GM19328 (cell line): ENCODE measurements at regions not wholly inside any gene's neighbourhood (a gene's known extent, or its start where the extent isn't known, plus 50 kb on each side); places are given as distances from the start of the nearest gene placed in this dataset.

Experiments used
- ATAC-seq: cut with Tn5 transposase; IDR thresholded peaks from one replicate; pipeline ENCODE4 v1.9.1; 2021; ENCODE audit warnings: mild to moderate bottlenecking, moderate library complexity; ENCODE audit not compliant: unreplicated experiment

DNA sequence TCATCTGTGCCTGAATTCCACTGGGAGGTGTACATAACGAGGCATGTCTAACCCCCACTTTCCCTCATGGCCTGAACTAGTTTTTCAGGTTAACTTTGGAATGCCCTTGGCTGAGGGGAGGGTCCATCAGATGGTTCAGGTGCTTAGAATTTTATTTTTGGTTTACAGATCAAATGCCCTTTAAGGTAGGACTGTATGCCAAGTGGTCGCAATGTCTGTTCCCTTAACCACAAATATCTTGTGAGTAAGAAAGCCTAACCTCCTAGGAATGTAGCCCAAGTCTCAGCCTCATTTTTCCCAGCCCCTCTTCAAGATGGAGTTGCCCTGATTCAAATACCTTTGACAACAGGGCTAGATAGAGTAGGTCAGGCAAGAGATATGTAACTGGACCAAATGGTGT, 78.4 kb downstream of the RNASET2 start:
- ATAC-seq: no peak

DNA sequence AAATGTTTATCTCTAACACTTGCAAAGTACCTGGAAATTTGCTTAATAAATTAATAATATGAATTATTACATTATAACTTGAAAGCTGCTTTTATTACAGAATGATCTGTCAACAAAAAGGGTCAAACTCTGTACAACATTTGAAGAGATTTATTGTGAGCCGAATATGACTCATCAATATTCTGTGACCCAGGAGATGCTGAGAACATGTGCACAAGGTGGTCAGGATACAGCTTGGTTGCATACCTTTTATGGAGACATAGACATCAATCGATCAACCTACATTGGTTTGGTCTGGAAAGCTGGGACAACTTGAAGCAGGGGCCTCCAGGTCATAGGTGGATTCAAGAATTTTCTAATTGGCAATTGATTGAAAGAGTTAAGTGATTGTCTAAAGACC, 79.0 kb downstream of the RNASET2 start:
- no peak for ATAC-seq

DNA sequence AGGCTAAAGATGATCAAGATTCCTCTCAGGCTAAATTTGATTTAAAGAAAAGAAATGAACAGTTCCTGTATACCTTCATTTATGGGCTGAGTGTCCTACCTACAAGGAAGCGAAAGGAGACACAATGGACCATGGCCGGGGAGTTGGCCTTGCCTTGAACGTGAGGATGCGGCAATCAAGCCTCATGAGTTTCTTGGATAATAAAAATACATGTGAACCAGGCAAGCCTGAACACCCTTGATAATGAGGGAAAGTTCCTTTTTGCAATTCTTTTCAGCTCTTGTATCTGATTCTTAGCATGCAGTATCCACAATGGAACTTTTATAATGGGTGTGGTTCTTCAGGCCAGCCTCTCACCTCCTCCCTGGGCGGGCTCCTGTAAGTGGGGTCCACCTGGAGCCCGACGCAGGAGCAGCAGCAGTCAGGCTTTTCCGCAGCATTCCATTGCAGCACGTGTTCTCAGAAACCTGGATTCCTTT, 83.8 kb downstream of the RNASET2 start:
- no peak for ATAC-seq

DNA sequence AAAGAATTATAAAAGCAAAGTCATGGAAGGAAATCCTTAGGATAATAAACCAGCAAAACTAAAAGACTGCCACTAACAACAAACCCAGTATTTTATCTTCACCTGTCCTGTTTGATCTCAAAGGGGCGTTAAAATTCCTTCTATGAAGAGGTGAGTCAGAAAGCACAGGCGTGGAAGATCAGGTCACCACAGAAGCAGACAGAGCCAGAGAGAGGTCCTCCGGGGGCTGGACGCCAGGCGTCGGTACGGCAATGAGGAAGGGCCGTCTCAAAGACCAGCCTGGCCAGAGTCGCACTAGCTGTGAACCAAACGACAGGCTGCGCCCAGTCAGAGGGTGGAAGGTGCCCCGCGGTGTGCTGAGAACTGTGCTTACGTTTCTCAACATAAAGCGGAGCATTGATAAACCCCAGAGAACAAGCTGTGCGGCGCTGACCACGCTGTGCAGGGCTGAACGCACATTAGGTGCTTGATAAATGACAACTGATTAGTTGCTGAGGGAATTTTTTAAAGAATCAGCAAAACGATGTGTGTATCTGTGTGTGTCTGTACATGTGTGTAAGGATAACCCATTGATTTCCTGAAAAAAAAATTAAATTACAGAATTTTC, 85.6 kb downstream of the RNASET2 start:
- no peak for ATAC-seq

DNA sequence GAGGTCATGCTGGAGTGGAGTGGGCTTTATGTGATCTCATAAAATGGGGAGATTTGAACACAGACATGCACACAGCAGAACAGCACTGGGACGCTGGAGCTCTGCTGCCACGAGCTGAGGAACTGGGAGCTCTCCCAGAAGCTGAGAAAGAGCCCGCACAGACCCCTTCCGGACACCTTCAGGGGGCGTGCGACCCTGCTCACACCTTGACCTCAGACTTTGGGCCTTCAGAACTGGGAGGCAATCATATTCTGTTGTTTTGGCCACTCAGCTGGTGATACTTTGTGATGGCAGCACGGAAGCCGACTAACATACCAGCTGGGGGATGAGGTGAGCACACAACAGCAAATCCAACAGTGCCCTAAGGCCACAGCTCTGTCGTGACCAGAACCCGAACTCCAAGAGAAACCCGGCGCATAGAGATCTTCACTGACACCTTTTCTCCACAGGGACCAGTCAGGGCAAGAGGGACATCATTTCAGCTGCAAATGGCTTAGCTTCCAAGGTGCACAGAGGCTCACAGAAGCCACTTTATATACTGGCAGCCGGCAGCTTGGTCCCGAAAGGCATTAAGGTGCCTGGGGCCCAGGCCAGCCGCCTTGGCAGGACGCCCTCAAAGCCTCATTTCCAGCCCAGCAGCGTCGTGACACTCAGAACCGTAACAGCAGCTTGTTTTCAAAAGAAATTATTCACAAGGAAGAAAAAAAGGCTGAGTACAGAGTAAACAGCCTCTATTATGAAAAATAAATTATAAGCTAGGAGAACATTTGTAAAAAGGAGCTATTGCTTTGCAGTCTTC, 89.3 kb downstream of the RNASET2 start:
- ATAC-seq: no peak

DNA sequence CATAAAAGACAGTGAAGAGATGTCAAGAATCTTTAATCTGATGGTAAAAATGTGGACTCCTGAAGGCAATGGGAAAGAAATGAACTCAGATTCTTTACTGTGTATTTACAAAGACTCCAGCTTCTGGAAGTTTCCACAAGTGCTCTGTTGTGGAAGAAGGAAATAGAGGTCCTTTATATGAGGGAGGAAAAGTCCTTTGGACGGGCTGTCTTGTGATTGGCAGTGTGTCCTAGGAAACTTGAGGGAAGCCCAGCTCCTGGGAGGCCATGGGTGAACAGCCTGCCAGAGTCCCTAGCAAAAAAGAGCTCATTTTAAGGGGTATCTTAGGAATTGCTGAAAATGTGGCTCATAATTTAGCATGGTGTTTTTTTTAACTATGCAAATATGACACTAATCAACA, 92.0 kb downstream of the RNASET2 start:
- ATAC-seq: no peak

DNA sequence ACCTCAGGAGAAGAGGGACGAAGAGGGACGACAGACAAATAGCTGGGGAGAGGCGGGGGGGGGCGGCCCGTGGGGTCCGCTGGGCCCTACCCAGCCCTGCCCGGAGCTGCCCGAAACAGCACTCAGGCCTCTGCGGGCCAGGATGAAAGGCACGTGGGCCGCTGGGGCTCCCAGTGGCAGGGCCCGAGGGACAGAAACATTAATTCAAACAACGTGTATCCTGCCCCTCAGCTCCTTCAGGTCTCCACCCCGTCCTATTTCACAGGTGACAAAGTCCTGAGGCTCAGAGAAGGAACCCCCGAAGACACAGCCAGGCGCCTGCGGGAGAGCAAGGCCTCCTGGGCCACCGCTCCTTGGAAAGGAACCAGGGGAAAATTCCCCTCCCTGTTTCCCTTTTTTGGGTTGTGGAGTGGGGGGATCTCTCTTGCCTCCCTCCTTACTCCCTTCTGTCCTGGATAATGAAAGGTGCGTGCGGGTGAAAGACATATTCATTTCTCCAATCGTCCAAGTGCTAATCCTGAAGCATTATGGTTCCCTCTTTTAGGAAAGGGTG, 93.3 kb downstream of the RNASET2 start:
- ATAC-seq: no peak

DNA sequence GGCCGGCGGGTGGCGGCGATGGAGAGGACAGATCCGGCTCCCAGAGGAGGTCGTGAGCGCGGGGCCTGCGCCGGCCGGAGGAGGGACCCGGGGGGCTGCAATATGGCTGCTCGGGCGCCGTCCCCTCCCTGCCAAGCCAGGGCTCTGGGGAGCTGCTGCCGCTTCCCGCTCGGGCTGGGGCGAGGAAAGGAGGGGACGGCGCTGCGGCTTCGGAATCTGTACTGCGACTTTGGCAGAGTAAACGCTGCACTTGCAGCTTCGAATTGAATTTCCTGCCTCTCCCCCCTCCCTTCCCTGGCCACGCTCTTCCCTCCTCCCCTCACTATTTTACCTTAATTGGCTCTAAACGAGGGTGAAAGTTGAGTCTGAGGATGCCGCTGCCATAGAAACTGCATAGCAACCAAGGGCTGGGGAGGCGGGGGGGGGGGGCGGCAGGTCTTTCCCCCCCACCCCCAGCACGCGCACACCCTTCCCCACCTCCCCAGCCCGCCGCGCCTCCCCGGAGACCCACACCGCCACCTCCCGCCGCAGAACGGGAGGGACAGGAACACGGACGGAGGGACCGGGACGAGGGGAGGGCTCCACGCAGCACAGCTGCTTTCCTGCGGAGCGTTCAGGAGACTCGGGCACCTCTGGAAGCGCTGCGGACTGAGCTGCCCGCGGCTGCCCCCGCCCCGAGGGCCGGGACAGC, 93.9 kb downstream of the RNASET2 start:
- ATAC-seq: no peak

DNA sequence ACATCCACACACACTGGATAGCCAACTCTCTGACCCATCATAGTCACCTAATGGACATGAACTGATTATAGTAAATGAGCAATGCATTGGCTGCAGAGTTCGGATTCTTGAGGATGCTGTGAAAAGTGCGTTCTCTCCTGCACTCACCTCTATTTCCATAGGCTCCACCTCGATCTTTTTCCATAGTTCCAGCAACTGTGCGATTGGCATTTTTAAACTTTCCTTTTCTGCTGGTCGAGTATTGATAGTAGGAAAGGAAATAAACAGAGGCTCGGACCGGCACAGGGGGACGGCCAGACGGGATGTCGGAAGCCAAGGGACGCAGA, 94.4 kb downstream of the RNASET2 start:
- ATAC-seq: no peak

DNA sequence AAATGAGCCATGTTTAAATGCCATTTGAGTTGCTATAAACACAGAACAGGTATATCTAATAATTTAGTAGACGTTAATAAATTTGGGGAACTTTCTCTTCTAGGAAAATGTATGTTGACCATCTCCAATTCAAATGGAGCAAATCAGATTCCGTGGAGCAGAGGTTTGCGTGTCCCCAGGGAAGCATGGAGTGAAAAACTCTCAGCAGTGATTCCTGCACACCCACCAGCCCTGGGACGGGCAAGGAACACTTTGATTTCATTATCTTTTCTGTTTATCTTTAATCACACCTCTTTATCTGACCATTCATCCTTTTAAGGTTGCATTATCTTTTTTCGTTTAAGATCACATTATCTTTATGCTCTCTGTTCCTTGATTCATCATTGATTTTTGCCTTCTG, 95.0 kb downstream of the RNASET2 start:
- no peak for ATAC-seq

DNA sequence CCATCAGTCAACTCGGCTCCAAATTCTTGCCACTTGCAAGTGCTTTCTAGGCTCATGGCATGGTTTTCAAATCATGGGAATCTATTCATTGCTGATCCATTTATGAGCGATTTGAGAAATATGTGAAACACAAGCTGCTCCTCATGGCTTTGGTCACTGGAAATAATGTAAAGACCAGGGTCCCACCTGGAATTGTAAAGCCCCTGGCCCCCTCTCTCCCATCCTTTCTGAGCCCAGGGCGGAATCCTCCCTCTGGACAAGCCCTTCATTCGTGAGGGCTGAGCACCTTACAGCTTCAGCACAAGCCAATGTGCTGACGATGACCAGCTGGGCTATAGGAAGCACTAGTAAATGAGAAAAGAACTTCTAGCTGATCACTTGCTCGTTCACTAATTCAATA, 96.0 kb downstream of the RNASET2 start:
- ATAC-seq: no peak

DNA sequence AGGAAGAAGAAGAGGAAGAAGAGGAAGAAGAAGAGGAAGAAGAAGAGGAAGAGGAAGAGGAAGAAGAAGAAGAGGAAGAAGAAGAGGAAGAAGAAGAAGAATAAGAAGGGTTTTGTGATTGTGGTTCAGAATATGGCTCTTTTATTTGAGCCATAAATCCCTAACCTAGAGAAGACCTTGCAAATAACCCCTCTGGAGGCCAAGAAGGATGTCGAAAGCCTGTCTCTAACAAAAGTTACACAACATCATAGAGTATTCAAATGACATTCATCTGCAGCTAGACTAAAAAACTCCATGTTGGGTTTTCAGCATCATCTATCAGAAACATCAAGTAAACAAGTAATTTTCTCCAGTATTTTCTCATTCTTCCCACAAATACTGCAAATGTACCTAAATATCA, 100.9 kb downstream of the RNASET2 start:
- ATAC-seq: no peak

DNA sequence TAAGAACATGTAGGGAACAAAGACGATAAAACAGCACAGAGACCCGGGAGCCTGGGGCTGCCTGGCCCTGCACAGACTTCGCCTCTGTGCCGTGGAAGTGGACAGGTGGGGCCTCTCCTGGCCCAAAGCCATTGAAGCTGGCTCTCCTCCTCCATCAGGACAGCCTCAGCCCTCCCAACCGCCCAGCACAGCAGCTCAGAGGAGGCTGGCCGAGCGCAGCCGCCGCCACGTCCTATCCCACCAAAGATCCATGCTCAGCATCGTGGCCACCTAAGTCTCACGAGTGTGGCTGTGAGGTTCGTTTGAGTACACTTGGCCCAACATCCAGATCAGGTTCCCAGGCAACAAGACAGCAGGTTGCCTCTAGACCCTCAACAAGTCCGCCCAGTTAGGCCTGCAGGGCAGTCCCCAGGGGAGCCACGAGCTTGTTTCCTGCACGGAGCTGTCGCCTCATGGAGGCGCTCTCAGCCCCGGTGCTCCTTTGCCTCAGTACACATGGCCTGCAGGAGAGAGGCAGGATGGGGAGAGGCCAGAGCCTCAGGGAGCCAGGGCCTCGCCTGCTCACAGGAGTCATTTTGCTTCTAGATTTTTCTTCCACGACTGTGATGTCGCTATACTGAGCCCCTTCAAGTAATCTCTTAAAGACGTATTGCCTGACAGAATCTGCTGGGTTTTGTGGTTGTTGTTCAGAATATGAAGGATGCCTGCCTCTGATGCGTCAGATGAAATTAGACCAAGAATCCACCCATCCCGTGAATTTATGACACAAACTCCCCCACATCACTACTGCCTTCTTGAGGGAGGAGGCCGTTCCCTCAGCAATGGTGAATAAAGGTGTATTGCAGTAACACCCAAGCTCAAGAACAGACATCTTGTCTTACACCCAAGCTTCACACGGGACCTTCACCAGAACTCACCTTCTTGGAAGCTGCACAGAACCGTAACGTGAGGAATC, 102.7 kb downstream of the RNASET2 start:
- ATAC-seq: no peak

DNA sequence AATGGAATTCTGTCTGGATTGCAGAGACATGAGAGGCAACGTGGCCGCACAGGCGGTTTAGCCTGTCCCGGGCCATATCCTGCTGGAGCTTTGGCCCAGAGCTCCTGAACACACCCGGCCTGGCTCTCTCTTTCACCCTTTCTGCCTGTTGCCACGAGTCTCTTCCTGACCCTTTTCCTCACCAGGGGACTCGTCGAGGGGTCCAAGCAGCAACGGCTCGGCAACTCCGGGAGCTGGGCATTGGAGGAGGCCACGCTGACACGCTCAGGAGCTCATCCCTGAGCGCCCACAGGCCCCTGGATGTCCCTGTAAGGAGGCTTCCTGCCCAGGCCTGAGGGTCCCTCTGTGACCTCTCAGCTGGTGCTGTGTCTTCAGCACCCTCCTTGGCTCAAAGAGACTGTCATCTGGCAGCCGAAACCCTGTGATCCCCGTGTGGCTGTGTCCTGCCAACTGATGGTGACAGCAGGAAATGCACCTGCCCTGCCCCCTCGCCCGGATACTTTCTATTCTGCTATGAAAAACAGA, 103.8 kb downstream of the RNASET2 start:
- ATAC-seq: no peak

DNA sequence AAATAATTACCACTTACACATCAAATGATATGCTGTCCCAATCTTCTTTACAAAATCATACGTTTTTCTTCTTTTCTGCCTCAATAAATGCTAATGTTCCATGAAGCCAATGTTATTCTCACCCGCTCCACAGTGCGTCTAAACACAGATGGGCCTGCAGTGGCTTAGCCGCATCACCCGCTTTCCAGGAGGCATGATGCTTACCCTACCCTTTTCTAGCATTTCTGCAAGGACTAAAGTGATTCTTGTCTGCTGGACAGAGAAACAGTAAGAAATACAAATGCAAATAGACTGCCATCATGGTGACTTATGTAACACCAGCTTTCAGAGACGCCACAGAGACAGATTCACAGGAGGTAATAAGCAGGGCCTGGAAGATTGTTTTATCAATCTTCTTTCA, 104.4 kb downstream of the RNASET2 start:
- no peak for ATAC-seq

DNA sequence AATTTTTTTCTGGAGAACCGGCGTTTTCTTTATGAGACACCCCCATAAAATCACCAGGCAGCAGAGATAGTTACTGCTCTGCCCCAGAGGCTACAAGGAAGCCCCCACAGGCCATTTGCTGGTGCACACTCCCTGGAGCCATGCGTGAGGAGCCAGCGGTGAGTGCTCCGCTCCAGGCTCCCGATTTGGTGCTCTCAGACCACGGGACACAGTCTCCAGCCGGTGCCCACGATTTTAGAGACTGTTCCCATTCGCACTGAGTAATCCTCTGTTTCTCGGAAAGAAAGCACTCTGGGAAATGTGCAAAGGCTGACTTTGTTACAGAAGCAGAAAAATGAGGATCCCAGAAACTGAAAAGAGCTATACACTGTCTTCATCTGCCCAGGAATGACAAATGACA, 104.9 kb downstream of the RNASET2 start:
- ATAC-seq: no peak

DNA sequence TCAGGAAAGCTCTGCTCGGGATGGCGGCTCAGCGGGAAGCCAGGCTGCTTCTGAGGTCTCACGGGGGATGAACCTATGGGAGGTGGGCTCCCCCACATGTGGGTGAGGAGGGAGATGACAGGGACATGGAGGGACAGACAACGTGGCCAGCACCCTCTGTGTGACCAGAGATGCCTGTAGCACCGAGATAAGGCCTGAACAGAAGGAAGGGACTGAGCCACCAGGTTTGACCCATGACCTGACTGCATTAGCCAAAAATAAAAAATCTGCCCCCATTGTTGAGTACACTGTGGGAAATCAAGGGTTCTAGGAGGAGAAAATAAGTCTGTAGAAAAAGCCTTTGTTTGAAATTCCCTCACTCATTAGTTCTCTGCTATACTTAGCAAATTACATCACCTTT, 105.7 kb downstream of the RNASET2 start:
- ATAC-seq: no peak

DNA sequence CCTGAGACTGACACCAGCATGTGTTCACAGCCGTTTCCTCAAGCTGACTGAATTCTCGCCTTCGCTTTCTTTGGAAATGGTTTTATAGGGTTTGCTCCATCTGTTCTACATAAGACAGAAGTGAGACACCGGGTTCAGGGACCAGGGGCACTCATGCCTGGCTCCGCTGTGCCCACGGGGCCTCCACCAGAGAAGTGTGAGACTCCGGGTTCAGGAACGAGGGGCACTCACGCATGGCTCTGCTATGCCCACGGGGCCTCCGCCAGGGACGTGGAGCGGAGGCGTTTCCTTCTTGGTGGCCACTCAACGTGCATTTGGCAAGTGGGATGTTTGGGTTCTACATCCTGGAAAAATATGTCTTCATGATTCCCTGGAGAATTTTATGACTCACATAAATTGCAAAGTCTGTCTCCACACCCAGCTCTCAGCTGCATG, 106.6 kb downstream of the RNASET2 start:
- no peak for ATAC-seq

DNA sequence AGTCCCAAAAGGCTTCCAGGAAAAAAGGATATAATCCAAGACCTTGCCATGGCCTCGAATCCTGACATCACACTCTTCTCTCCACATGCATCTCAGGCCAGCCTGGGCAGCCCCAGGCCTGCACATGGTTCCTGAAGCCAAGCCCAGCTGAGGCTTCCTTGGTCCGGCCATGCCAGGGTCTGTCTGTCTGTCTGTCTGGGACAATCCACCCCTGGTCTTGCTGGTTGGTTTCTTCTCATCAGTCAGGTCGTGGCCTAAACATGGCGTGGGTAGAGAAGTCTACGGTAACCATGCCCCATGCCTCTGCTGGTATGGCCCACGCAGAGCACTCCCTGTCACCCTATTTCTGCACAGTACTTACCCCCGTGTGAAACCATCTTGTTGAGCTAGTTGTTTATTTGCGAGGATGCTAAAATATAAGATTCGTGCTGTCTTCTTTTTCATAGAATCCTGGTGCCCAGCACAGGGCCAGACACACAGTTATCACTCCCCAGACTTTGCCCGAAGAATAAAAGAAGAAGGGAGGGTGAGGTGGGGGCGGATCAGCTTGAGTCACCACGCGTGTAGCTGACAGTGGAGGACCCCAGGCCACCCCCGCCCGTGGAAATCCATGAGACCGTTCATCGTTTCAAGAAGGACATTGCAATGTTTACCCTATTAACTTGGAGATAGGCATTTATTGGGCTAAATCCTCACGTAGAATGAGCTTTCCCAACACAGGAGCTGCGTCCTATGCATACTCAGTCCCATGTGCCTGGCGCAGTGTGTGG, 107.2 kb downstream of the RNASET2 start:
- no peak for ATAC-seq
